GM21447 (cell line): ENCODE measurements at regions not wholly inside any gene's neighbourhood (a gene's known extent, or its start where the extent isn't known, plus 50 kb on each side); places are given as distances from the start of the nearest gene placed in this dataset.

Experiments used
- ATAC-seq: cut with Tn5 transposase; IDR thresholded peaks from one replicate; pipeline ENCODE4 v1.9.1; 2021; ENCODE audit not compliant: unreplicated experiment

- ATAC-seq, result no peak
Observed at GRCh38 chr5:168176941-168177340, 114.5 kb upstream of the WWC1 start.

DNA sequence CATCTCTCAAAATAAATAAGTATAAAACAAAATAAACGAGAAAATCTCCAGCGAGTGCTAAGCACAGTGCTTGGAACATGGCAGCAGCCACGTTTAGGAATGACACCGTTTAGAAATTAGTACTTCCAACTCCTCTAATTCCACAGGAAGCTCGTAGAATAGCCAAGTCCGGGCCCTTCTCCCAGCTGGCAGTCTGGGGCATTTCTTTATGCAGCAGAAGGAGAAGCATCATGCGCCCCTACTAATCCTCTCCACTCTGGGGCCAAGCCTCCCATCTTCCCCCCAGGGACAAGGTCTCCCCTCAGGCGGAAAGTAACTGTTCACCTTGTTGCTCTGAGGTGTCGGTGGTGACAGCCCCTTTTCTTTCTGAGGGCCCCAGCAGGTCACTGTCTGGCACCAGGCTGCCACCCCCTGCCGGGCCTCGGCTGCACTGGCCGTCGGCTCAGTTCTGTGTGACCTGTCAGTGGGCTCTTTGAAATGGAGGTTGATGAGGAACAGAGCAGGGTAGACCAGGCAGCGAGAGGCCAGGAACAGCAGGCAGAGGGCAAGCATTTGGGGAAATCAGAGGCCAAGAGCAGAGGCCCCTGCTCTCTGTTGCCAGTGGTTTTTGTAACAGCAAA is 113.5 kb upstream of the WWC1 start:
- ATAC-seq, result no peak

DNA sequence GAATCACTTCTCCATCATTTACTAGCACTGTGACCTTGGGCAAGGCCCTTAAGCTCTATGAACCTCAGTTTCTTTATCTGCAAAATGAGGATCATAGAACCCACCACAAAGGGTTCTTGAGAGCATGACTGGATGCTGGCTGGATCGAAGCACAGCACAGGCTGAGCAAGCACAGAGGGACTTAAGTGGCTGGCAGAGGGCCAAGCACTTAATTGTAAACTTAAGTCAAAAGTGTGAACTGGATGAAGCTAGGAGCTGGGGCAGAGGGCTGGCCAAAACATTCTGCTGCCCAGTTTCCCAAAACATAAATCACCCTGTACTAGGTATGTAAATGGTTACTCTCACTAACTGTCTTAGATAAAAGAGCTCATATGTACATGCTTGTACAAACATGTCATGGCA is 112.3 kb upstream of the WWC1 start:
- no peak for ATAC-seq

- no peak for ATAC-seq
Observed at GRCh38 chr5:168182269-168182668, 109.2 kb upstream of the WWC1 start.

DNA sequence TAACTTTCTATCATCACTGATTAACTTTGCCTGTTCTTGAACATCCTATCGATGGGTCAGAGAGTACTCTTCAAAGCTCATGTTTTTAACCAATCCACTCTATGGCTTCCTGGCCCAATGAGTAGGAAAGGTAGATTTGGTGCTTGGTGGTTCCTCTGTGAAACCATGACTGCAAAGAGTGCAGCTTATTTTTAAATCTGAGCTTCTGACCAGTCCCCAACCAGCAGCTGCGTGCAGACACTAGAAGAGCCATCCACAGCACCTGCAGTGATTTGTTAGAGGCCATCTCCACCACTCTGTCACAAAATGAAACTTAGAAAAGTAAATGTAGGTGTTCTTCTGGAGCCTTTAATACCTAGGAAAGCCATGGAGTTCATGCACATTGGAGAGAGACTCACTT is 107.3 kb upstream of the WWC1 start:
- ATAC-seq, result no peak

- no peak for ATAC-seq
Observed at GRCh38 chr5:168186289-168187074, 105.0 kb upstream of the WWC1 start.

DNA sequence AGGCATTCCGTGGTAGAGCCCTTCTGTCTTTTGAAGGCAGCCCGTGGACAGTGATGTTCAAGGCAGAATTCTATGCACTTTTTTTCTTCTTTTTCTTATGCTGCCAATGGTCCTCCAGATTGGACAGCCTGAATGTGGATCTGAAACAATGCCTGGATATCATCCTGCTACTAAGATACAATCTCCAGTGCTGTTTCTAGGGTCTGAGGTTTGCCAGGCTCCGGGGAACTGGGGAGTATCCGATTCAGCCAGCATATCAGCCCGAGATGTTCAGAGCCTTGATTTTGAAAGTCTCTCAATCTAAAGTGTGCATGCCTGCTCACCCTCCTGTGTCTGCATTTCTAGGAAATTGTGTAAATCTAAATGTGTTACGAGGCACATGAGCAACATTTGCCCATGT is 103.8 kb upstream of the WWC1 start:
- no peak for ATAC-seq

GRCh38 chr5:168188182-168188581 is 103.3 kb upstream of the WWC1 start:
- ATAC-seq, result no peak

GRCh38 chr5:168192120-168192519 is 99.3 kb upstream of the WWC1 start:
- no peak for ATAC-seq

DNA sequence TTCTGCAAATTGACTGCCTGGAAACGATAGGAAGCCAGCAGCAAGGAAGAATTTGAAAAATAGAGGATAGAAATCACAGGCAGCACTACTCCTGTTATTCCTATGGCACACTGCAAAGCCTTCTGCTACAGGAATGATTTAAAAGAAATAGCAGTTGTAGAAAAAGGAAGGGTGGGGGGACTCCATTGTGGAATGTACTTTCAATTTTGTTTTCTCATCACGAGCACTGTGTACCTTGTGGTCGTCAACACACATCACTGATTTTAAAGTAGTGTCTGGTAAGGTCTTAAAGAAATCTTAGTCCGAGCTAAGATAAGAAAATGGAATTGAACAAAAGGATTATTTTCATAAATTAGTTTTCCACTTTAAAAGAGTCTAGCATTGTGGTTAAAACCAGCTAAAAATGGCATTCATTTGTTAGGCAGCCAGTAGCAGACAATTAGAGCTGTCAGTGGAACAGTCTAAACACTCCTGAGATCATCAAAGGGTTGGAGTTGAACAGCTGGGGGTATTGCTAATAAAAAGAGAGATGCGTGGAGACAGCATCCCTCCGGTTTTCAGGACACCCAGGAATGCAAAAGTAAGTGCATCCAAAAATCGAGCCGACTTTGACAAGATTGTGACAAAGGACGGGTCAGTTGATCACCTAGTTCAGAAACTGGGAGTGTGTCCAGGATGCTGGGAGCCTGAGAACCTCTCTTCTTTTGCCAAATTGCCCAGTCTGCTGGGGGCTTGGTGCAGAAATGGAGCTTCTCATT is 97.8 kb upstream of the WWC1 start:
- ATAC-seq, result no peak

GRCh38 chr5:168195110-168195509 is 96.3 kb upstream of the WWC1 start:
- ATAC-seq, result no peak

GRCh38 chr5:168198359-168198758 is 93.1 kb upstream of the WWC1 start:
- no peak for ATAC-seq

GRCh38 chr5:168202996-168203395 is 88.4 kb upstream of the WWC1 start:
- no peak for ATAC-seq

GRCh38 chr5:168204165-168204564 is 87.3 kb upstream of the WWC1 start:
- no peak for ATAC-seq

- no peak for ATAC-seq
Observed at GRCh38 chr5:168207450-168208029, 83.9 kb upstream of the WWC1 start.

- ATAC-seq, result no peak
Observed at GRCh38 chr5:168209244-168209995, 82.0 kb upstream of the WWC1 start.

GRCh38 chr5:168209997-168210396 is 81.4 kb upstream of the WWC1 start:
- ATAC-seq, result no peak

DNA sequence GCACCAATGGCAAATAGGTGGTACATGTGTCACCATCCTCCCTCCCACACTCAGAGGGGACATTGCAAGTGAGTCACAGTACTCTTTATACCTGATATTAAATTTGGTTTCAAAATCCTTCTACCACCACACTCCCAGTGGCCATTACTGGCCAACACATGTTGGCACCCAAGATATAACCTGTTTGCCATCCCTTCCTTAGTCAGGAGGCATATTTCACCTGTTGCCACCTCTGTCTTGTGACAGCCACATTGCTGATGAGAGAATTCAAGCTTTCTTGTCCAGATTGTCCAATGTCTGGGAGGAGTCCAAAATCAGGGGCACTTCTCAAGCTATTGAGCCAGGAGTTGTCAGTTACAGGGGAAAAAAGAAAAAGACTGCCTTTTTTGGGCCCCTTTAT is 80.2 kb upstream of the WWC1 start:
- no peak for ATAC-seq

DNA sequence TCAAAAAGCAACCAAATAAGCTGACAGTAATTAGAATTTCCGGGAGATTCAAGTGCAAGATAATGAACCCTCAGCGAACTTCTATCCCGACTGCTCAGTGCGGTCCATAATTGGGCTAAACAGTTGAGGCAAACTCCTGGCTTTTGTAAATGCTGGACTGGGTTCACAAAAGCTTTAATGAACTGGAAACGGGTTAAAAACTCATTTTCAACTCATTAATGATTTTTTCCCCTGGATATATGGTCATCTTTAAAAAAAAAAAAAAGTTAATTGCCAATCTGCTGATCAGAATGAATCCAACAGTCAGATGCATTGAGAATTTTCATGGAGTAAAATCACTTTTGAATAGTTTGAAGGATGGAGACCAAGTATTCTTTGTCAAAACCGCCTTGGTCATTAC is 79.5 kb upstream of the WWC1 start:
- no peak for ATAC-seq

- ATAC-seq, result no peak
Observed at GRCh38 chr5:168214071-168214470, 77.4 kb upstream of the WWC1 start.

- ATAC-seq, result no peak
Observed at GRCh38 chr5:168214886-168215285, 76.6 kb upstream of the WWC1 start.
